Activated naive CD4-positive, alpha-beta T cell treated with anti-CD3 and anti-CD28 coated beads, Interleukin-2, amount 50 U/mL, for 24 hours (primary cell): ENCODE measurements at regions not wholly inside any gene's neighbourhood (a gene's known extent, or its start where the extent isn't known, plus 50 kb on each side); places are given as distances from the start of the nearest gene placed in this dataset.
"Not testable (repeated sequence)": the region's sequence is repeated elsewhere in the genome, so short reads cannot be mapped to it uniquely, and the experiment has no call there.

Experiments used
- H3K27ac Mint-ChIP-seq: one replicate; pipeline ENCODE4 v1.8.0; 2021; ENCODE audit warnings: mild to moderate bottlenecking, mixed read lengths
- H3K27me3 Mint-ChIP-seq: one replicate; pipeline ENCODE4 v1.8.0; 2021; ENCODE audit warnings: mixed read lengths
- H3K36me3 Mint-ChIP-seq: one replicate; pipeline ENCODE4 v1.8.0; 2021; ENCODE audit warnings: mixed read lengths
- H3K4me1 Mint-ChIP-seq: one replicate; pipeline ENCODE4 v1.8.0; 2021; ENCODE audit warnings: mixed read lengths
- H3K4me3 Mint-ChIP-seq: one replicate; pipeline ENCODE4 v1.8.0; 2021; ENCODE audit warnings: mild to moderate bottlenecking, mixed read lengths
- H3K9me3 Mint-ChIP-seq: one replicate; pipeline ENCODE4 v1.8.0; 2021; ENCODE audit warnings: mixed read lengths

GRCh38 chr16:35605921-35606320 is 2146.5 kb downstream of the TP53TG3F start:
- H3K27me3 Mint-ChIP-seq, result no peaks in the 10 kb centered on the region
- H3K4me3 Mint-ChIP-seq, result no peak overlapping the region
- H3K4me1 Mint-ChIP-seq, result no peaks in the 10 kb centered on the region
- no peak overlapping the region for H3K27ac Mint-ChIP-seq
- no peaks in the 10 kb centered on the region for H3K9me3 Mint-ChIP-seq
- H3K36me3 Mint-ChIP-seq, result no peaks in the 10 kb centered on the region

GRCh38 chr16:35614883-35615282 is 2155.5 kb downstream of the TP53TG3F start:
- not testable (repeated sequence) for H3K9me3 Mint-ChIP-seq, H3K27me3 Mint-ChIP-seq, H3K4me3 Mint-ChIP-seq, H3K36me3 Mint-ChIP-seq, H3K27ac Mint-ChIP-seq, H3K4me1 Mint-ChIP-seq

- H3K36me3 Mint-ChIP-seq, H3K4me3 Mint-ChIP-seq, H3K4me1 Mint-ChIP-seq, H3K27ac Mint-ChIP-seq, H3K27me3 Mint-ChIP-seq: not testable (repeated sequence)
- peaks cover 15% of the 10 kb centered on the region for H3K9me3 Mint-ChIP-seq
Observed at GRCh38 chr16:35619176-35619575, 2159.8 kb downstream of the TP53TG3F start.

GRCh38 chr16:35626041-35626440 is 2166.6 kb downstream of the TP53TG3F start:
- Mint-ChIP-seq H3K27me3 (no peaks in the 10 kb centered on the region), H3K36me3 (no peaks in the 10 kb centered on the region), H3K27ac (no peak overlapping the region), H3K4me3 (no peak overlapping the region), H3K4me1 (no peaks in the 10 kb centered on the region), H3K9me3 (peaks cover 6% of the 10 kb centered on the region)

- H3K4me1 Mint-ChIP-seq, result no peaks in the 10 kb centered on the region
- H3K4me3 Mint-ChIP-seq, result no peak overlapping the region
- peaks cover 3% of the 10 kb centered on the region for H3K9me3 Mint-ChIP-seq
- no peak overlapping the region for H3K27ac Mint-ChIP-seq
- no peaks in the 10 kb centered on the region for H3K36me3 Mint-ChIP-seq
- H3K27me3 Mint-ChIP-seq, result no peaks in the 10 kb centered on the region
Observed at GRCh38 chr16:35628976-35629375, 2169.6 kb downstream of the TP53TG3F start.

GRCh38 chr16:35631261-35631945 is 2172.0 kb downstream of the TP53TG3F start:
- Mint-ChIP-seq H3K27ac (no peak overlapping the region), H3K36me3 (no peaks in the 10 kb centered on the region), H3K4me1 (no peaks in the 10 kb centered on the region), H3K27me3 (no peaks in the 10 kb centered on the region), H3K4me3 (no peak overlapping the region), H3K9me3 (no peaks in the 10 kb centered on the region)

GRCh38 chr16:35636480-35637230 is 2177.2 kb downstream of the TP53TG3F start:
- Mint-ChIP-seq H3K4me3 (no peak overlapping the region), H3K4me1 (no peaks in the 10 kb centered on the region), H3K27me3 (no peaks in the 10 kb centered on the region), H3K36me3 (no peaks in the 10 kb centered on the region), H3K9me3 (no peaks in the 10 kb centered on the region), H3K27ac (no peak overlapping the region)

GRCh38 chr16:35637683-35638082 is 2178.3 kb downstream of the TP53TG3F start:
- no peak overlapping the region for H3K4me3 Mint-ChIP-seq
- no peaks in the 10 kb centered on the region for H3K4me1 Mint-ChIP-seq
- H3K27me3 Mint-ChIP-seq, result no peaks in the 10 kb centered on the region
- H3K27ac Mint-ChIP-seq, result no peak overlapping the region
- H3K9me3 Mint-ChIP-seq, result no peaks in the 10 kb centered on the region
- H3K36me3 Mint-ChIP-seq, result no peaks in the 10 kb centered on the region

- Mint-ChIP-seq H3K4me3 (no peak overlapping the region), H3K4me1 (no peaks in the 10 kb centered on the region), H3K27ac (no peak overlapping the region), H3K36me3 (no peaks in the 10 kb centered on the region), H3K9me3 (peaks cover 3% of the 10 kb centered on the region), H3K27me3 (no peaks in the 10 kb centered on the region)
Observed at GRCh38 chr16:35639233-35640205, 2180.1 kb downstream of the TP53TG3F start.

GRCh38 chr16:35642322-35642835 is 2183.0 kb downstream of the TP53TG3F start:
- Mint-ChIP-seq H3K27ac (no peak overlapping the region), H3K4me3 (no peak overlapping the region), H3K36me3 (peaks cover 1% of the 10 kb centered on the region), H3K9me3 (peaks cover 14% of the 10 kb centered on the region), H3K27me3 (no peaks in the 10 kb centered on the region), H3K4me1 (no peaks in the 10 kb centered on the region)

GRCh38 chr16:35651841-35652240 is 2192.4 kb downstream of the TP53TG3F start:
- H3K9me3 Mint-ChIP-seq, result peaks cover 4% of the 10 kb centered on the region
- H3K4me1 Mint-ChIP-seq, result no peaks in the 10 kb centered on the region
- no peaks in the 10 kb centered on the region for H3K36me3 Mint-ChIP-seq
- no peak overlapping the region for H3K4me3 Mint-ChIP-seq
- H3K27ac Mint-ChIP-seq, result no peak overlapping the region
- no peaks in the 10 kb centered on the region for H3K27me3 Mint-ChIP-seq

GRCh38 chr16:35664091-35664693 is 2204.8 kb downstream of the TP53TG3F start:
- Mint-ChIP-seq H3K4me3 (no peak overlapping the region), H3K9me3 (peaks cover 14% of the 10 kb centered on the region), H3K27ac (no peak overlapping the region), H3K36me3 (no peaks in the 10 kb centered on the region), H3K4me1 (no peaks in the 10 kb centered on the region), H3K27me3 (no peaks in the 10 kb centered on the region)

GRCh38 chr16:35685085-35685484 is 2225.7 kb downstream of the TP53TG3F start:
- H3K27ac Mint-ChIP-seq, result no peak overlapping the region
- no peaks in the 10 kb centered on the region for H3K36me3 Mint-ChIP-seq
- no peak overlapping the region for H3K4me3 Mint-ChIP-seq
- H3K9me3 Mint-ChIP-seq, result peaks cover 17% of the 10 kb centered on the region
- no peaks in the 10 kb centered on the region for H3K27me3 Mint-ChIP-seq
- H3K4me1 Mint-ChIP-seq, result no peaks in the 10 kb centered on the region

GRCh38 chr16:35686595-35686994 is 2227.2 kb downstream of the TP53TG3F start:
- H3K27ac Mint-ChIP-seq, result no peak overlapping the region
- H3K4me3 Mint-ChIP-seq, result no peak overlapping the region
- no peaks in the 10 kb centered on the region for H3K27me3 Mint-ChIP-seq
- H3K36me3 Mint-ChIP-seq, result no peaks in the 10 kb centered on the region
- H3K4me1 Mint-ChIP-seq, result no peaks in the 10 kb centered on the region
- H3K9me3 Mint-ChIP-seq, result peaks cover 14% of the 10 kb centered on the region

- Mint-ChIP-seq H3K36me3 (no peaks in the 10 kb centered on the region), H3K27ac (no peak overlapping the region), H3K4me1 (no peaks in the 10 kb centered on the region), H3K4me3 (no peak overlapping the region), H3K27me3 (no peaks in the 10 kb centered on the region), H3K9me3 (peaks cover 14% of the 10 kb centered on the region)
Observed at GRCh38 chr16:35687071-35687470, 2227.7 kb downstream of the TP53TG3F start.
